ENCODE measurements at regions not wholly inside any gene's neighbourhood (a gene's known extent, or its start where the extent isn't known, plus 50 kb on each side); places are given as distances from the start of the nearest gene placed in this dataset.
"Not testable (repeated sequence)": the region's sequence is repeated elsewhere in the genome, so short reads cannot be mapped to it uniquely, and the experiment has no call there.

DNA sequence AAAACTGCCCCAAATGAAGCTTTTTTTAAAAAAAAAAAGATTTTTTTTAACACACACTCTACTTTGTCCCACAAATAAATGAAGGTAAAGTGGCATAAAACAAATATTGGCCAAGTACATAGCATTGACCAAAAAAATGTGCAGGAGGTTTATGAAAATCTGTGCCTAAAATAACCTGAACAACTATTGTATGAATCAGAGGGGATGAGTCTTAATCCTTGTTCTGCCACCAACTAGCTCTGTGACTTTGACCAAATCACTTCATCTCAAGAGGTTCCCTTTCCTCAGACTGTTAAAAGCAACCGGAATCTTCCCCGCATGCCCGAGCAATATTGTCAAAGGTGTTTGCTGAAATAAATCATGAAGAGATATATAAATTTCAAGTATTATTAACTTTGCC lies 150.4 kb upstream of the NEBL start:
- FAIRE-seq (no peak), DNase-seq (ENCODE audit: insufficient read length, low spot score) (no peak)
- TF ChIP-seq TAF1 (IDR thresholded peaks at IDR 0.05; ENCODE audit: low read depth, low read length) (no peak), PAX5 (IDR thresholded peaks at IDR 0.05; ENCODE audit: insufficient read depth, low read length, severe bottlenecking) (no peak), POLR2AphosphoS5 (IDR thresholded peaks at IDR 0.05; ENCODE audit: low read depth, low read length) (no peak), SPI1 (IDR thresholded peaks at IDR 0.05; ENCODE audit: low read depth, low read length) (no peak), POLR2A (IDR thresholded peaks at IDR 0.05; ENCODE audit: low read depth, low read length) (no peak), POU2F2 (IDR thresholded peaks at IDR 0.05; ENCODE audit: low read depth, low read length) (no peak)

DNA sequence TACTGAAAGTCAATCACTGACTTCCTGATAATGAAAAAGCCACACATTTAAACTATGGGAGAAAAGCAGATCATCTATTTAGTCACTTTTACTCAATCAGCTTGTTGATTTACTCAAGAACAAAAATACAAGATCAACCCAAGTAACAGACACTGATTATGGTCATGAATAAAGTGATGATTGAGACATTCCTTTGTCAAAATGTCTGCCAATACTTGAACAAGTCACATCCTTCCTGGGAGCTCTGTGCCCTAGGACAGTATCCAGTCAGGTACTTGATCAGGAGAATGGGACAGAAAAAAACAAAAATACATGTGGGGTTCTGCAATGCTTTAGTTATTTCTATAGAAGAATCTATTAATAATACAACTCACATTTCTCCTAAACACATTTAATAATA lies 150.0 kb upstream of the NEBL start:
- no peak for FAIRE-seq
- DNase-seq (ENCODE audit: insufficient read length, low spot score), result no peak
- TF ChIP-seq POLR2AphosphoS5 (IDR thresholded peaks at IDR 0.05; ENCODE audit: low read depth, low read length), result no peak
- TF ChIP-seq TAF1 (IDR thresholded peaks at IDR 0.05; ENCODE audit: low read depth, low read length), result no peak
- no peak for TF ChIP-seq POU2F2 (IDR thresholded peaks at IDR 0.05; ENCODE audit: low read depth, low read length)
- no peak for TF ChIP-seq SPI1 (IDR thresholded peaks at IDR 0.05; ENCODE audit: low read depth, low read length)

DNA sequence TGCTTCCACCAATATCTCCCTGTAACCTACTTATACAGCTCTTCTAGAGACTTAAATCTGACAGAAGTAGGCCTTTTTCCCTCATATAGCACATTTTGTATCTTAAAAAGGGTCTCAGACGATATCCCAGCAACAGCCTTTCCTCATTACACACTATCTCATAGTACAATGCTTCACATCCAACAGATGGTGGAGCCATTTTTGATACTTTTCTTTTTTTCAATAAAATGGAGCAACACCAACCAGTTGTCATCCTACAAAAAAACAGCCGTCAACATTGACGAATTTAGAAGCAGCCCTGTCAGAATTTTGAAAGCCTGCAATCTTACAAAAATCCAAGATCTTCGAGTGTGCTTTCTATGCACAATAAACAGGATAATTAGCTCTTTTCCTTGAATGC lies 145.9 kb upstream of the NEBL start:
- DNase-seq (ENCODE audit: insufficient read length, low spot score), result no peak
- no peak for FAIRE-seq

GRCh38 chr10:21042536-21042935 lies 145.4 kb upstream of the NEBL start:
- TF ChIP-seq TAF1 (IDR thresholded peaks at IDR 0.05; ENCODE audit: low read depth, low read length), result no peak
- TF ChIP-seq POLR2AphosphoS5 (IDR thresholded peaks at IDR 0.05; ENCODE audit: low read depth, low read length), result no peak
- TF ChIP-seq POLR2A (IDR thresholded peaks at IDR 0.05; ENCODE audit: low read depth, low read length), result no peak
- no peak for TF ChIP-seq POU2F2 (IDR thresholded peaks at IDR 0.05; ENCODE audit: low read depth, low read length)
- TF ChIP-seq SPI1 (IDR thresholded peaks at IDR 0.05; ENCODE audit: low read depth, low read length), result no peak
- TF ChIP-seq PAX5 (IDR thresholded peaks at IDR 0.05; ENCODE audit: insufficient read depth, low read length, severe bottlenecking), result no peak
- FAIRE-seq (no peak), DNase-seq (ENCODE audit: insufficient read length, low spot score) (no peak)

More for the DNA sequence above, 145.9 kb upstream of the NEBL start:
- no peak for TF ChIP-seq SPI1 (IDR thresholded peaks at IDR 0.05; ENCODE audit: low read depth, low read length)
- no peak for TF ChIP-seq POLR2A (IDR thresholded peaks at IDR 0.05; ENCODE audit: low read depth, low read length)
- no peak for TF ChIP-seq POLR2AphosphoS5 (IDR thresholded peaks at IDR 0.05; ENCODE audit: low read depth, low read length)
- no peak for TF ChIP-seq TAF1 (IDR thresholded peaks at IDR 0.05; ENCODE audit: low read depth, low read length)
- no peak for TF ChIP-seq PAX5 (IDR thresholded peaks at IDR 0.05; ENCODE audit: insufficient read depth, low read length, severe bottlenecking)
- TF ChIP-seq POU2F2 (IDR thresholded peaks at IDR 0.05; ENCODE audit: low read depth, low read length), result no peak

DNA sequence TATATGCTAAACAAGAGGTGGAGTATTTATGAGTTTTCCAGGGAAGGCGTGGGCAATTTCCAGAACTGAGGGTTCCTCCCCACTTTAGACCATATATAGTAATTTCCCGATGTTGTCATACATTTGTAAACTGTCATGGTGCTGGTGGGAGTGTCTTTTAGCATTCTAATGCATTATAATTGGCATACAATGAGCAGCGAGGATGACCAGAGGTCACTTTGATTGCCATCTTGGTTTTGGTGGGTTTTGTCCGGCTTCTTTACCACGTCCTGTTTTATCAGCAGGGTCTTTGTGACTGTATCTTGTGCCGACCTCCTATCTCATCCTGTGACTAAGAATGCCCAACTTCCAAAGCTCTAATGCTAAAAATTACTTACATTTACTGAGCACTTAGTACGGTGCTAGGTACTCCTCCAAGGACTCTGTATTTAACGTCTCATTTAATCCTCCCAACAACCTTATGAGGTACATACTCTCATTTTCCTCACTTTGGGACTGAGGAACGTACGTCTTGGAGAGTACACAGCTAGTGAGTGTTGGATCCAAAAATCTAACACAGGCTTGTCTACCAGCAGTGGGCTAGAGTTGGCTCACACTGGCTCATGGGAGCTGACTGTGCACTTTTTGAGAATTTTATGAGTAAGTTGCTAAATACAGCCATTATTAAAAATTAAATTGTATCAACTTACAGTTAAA lies 144.8 kb upstream of the NEBL start:
- TF ChIP-seq POLR2A (IDR thresholded peaks at IDR 0.05; ENCODE audit: low read depth, low read length) (no peak), TAF1 (IDR thresholded peaks at IDR 0.05; ENCODE audit: low read depth, low read length) (no peak), POU2F2 (IDR thresholded peaks at IDR 0.05; ENCODE audit: low read depth, low read length) (no peak), POLR2AphosphoS5 (IDR thresholded peaks at IDR 0.05; ENCODE audit: low read depth, low read length) (no peak), SPI1 (IDR thresholded peaks at IDR 0.05; ENCODE audit: low read depth, low read length) (no peak), PAX5 (IDR thresholded peaks at IDR 0.05; ENCODE audit: insufficient read depth, low read length, severe bottlenecking) (no peak)
- no peak for DNase-seq (ENCODE audit: insufficient read length, low spot score)
- FAIRE-seq, result no peak

GRCh38 chr10:21039721-21040120 lies 142.6 kb upstream of the NEBL start:
- DNase-seq (ENCODE audit: insufficient read length, low spot score), result no peak
- TF ChIP-seq PAX5 (IDR thresholded peaks at IDR 0.05; ENCODE audit: insufficient read depth, low read length, severe bottlenecking), result no peak
- no peak for TF ChIP-seq POU2F2 (IDR thresholded peaks at IDR 0.05; ENCODE audit: low read depth, low read length)
- TF ChIP-seq POLR2AphosphoS5 (IDR thresholded peaks at IDR 0.05; ENCODE audit: low read depth, low read length), result no peak
- no peak for TF ChIP-seq TAF1 (IDR thresholded peaks at IDR 0.05; ENCODE audit: low read depth, low read length)
- TF ChIP-seq POLR2A (IDR thresholded peaks at IDR 0.05; ENCODE audit: low read depth, low read length), result no peak
- TF ChIP-seq SPI1 (IDR thresholded peaks at IDR 0.05; ENCODE audit: low read depth, low read length), result no peak
- no peak for FAIRE-seq

- TF ChIP-seq POLR2AphosphoS5 (IDR thresholded peaks at IDR 0.05; ENCODE audit: low read depth, low read length) (no peak), POU2F2 (IDR thresholded peaks at IDR 0.05; ENCODE audit: low read depth, low read length) (no peak), TAF1 (IDR thresholded peaks at IDR 0.05; ENCODE audit: low read depth, low read length) (no peak), PAX5 (IDR thresholded peaks at IDR 0.05; ENCODE audit: insufficient read depth, low read length, severe bottlenecking) (no peak), SPI1 (IDR thresholded peaks at IDR 0.05; ENCODE audit: low read depth, low read length) (no peak), POLR2A (IDR thresholded peaks at IDR 0.05; ENCODE audit: low read depth, low read length) (no peak)
- no peak for DNase-seq (ENCODE audit: insufficient read length, low spot score)
- FAIRE-seq, result no peak
Measured at GRCh38 chr10:21036757-21037156, 139.6 kb upstream of the NEBL start.

DNA sequence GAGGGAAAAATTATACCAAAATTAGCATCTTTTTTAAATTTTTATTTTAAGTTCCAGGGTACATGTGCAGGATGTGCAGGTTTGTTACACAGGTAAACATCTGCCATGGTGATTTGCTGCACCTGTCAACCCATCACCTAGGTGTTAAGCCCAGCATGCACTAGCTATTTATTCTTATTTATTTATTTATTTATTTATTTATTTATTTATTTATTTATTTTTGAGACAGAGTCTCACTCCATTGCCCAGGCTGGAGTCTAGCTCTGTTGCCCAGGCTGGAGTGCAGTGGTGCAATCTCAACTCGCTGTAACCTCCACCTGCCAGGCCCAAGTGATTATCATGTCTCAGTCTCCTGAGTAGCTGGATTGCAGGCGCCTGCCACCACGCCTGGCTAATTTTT lies 137.7 kb upstream of the NEBL start:
- DNase-seq (ENCODE audit: insufficient read length, low spot score); FAIRE-seq: not testable (repeated sequence)

GRCh38 chr10:21034241-21034640 lies 137.1 kb upstream of the NEBL start:
- no peak for DNase-seq (ENCODE audit: insufficient read length, low spot score)
- TF ChIP-seq SPI1 (IDR thresholded peaks at IDR 0.05; ENCODE audit: low read depth, low read length) (no peak), POLR2A (IDR thresholded peaks at IDR 0.05; ENCODE audit: low read depth, low read length) (no peak), TAF1 (IDR thresholded peaks at IDR 0.05; ENCODE audit: low read depth, low read length) (no peak), POU2F2 (IDR thresholded peaks at IDR 0.05; ENCODE audit: low read depth, low read length) (no peak), PAX5 (IDR thresholded peaks at IDR 0.05; ENCODE audit: insufficient read depth, low read length, severe bottlenecking) (no peak), POLR2AphosphoS5 (IDR thresholded peaks at IDR 0.05; ENCODE audit: low read depth, low read length) (no peak)
- FAIRE-seq, result no peak

- TF ChIP-seq POLR2A (IDR thresholded peaks at IDR 0.05; ENCODE audit: low read depth, low read length), result no peak
- TF ChIP-seq PAX5 (IDR thresholded peaks at IDR 0.05; ENCODE audit: insufficient read depth, low read length, severe bottlenecking), result no peak
- TF ChIP-seq TAF1 (IDR thresholded peaks at IDR 0.05; ENCODE audit: low read depth, low read length), result no peak
- TF ChIP-seq SPI1 (IDR thresholded peaks at IDR 0.05; ENCODE audit: low read depth, low read length), result no peak
- no peak for TF ChIP-seq POU2F2 (IDR thresholded peaks at IDR 0.05; ENCODE audit: low read depth, low read length)
- no peak for TF ChIP-seq POLR2AphosphoS5 (IDR thresholded peaks at IDR 0.05; ENCODE audit: low read depth, low read length)
- no peak for FAIRE-seq
- DNase-seq (ENCODE audit: insufficient read length, low spot score), result no peak
Measured at GRCh38 chr10:21032587-21033319, 135.6 kb upstream of the NEBL start.

All from GM12891 (cell line).